ENCODE measurements at regions not wholly inside any gene's neighbourhood (a gene's known extent, or its start where the extent isn't known, plus 50 kb on each side); places are given as distances from the start of the nearest gene placed in this dataset.

GRCh38 chr5:167552356-167552755 lies 739.1 kb upstream of the WWC1 start:
- no peak for TF ChIP-seq CTCF (conservative IDR thresholded peaks at IDR 0.05; ENCODE audit: low read depth, low read length)
- H3K4me3 ChIP-seq (ENCODE audit: low read length), result no peak overlapping the region
- no peak for DNase-seq (ENCODE audit: low read depth)

DNA sequence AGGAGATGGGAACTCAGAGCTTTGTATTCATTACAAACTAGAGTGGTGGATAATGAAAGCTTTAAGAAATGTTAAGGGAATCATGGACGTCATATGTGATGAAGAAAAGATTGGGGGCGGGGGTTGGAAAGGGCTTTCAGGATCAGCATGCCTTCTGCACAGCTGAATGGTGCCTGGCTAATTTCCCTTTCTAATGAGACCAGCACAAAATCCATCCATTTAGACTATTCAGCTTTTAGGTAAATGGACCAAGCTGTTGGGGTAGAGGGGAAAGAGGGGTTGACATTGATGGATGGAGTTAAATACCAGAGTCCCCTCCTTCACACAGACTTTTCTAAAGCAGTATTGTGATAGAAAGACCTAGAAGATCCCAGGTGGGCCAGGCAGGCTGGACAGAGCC lies 737.9 kb upstream of the WWC1 start:
- no peak for DNase-seq (ENCODE audit: low read depth)
- H3K4me3 ChIP-seq (ENCODE audit: low read length), result no peak overlapping the region
- no peak for TF ChIP-seq CTCF (conservative IDR thresholded peaks at IDR 0.05; ENCODE audit: low read depth, low read length)

- H3K4me3 ChIP-seq (ENCODE audit: low read length), result no peak overlapping the region
- DNase-seq (ENCODE audit: low read depth), result no peak
- no peak for TF ChIP-seq CTCF (conservative IDR thresholded peaks at IDR 0.05; ENCODE audit: low read depth, low read length)
These were observed 736.7 kb upstream of the WWC1 start for GRCh38 chr5:167554564-167555290.

DNA sequence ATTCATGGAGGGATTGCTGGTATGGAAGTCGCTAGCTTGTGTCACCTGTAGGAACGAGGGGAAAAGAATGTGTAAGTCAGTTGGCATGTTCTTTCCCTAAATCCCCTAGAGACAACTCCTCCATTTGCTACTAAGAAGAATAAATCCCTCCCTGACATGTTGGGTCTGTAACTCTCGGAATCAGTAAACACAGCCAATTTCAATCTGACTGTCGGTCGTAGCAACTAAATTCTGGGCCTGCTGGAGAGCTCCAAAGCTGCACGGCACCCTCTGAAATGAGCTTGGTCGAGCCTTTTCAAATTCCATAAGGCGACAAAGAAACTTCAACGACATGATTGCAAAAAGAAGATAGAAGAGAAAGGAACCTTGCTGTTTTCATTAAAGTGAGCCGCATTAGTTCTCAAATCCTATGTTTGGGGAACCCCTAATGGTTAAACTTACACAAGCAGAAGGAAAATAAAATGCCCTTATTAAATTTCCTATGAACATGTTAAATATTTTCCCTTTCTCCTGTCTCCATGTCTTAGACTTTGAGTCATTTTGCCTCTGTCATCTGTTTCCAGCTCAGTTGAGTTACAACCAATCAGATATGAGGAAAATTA lies 735.8 kb upstream of the WWC1 start:
- TF ChIP-seq CTCF (conservative IDR thresholded peaks at IDR 0.05; ENCODE audit: low read depth, low read length), result peak; percentile 1
- H3K4me3 ChIP-seq (ENCODE audit: low read length), result no peak overlapping the region
- DNase-seq (ENCODE audit: low read depth), result peak; percentile 2

DNA sequence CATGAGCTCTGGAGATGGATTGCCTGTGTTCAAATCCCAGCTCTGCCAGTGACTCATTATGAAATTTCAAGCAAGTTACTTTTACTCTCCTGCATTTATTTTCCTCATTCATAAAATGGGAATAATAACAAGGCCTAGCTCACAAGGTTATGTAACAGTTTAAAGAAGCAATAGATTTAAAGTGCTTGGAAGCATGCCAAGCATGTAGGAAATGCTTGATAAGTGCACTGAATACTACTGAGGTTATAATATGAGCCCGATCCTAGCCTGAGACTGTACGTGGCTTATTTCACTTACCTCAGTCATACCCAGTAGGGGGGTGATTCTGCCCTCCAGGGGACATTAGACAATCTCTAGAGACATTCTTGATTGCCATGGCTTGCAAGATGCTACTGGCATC lies 734.1 kb upstream of the WWC1 start:
- TF ChIP-seq CTCF (conservative IDR thresholded peaks at IDR 0.05; ENCODE audit: low read depth, low read length), result no peak
- H3K4me3 ChIP-seq (ENCODE audit: low read length), result no peak overlapping the region
- no peak for DNase-seq (ENCODE audit: low read depth)

DNA sequence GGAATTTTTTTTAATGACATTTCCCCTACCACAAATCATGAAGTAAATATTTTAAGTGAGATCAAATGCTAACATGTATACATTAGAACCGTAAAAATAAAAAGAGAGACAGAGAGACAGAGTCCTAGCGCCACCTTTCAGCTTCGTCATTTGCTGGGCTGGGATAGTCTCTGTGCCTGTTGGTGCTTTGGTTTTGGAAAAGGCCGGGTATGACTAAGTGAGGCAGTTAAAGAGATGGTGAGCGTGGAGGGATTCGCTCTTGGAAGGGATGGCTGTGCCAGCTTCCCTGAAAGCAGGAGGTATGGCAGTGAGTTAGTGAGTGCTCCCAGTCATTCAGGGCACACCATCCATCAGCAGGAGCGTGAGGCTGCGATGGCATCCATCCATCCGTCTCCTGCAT lies 729.6 kb upstream of the WWC1 start:
- no peak for DNase-seq (ENCODE audit: low read depth)
- H3K4me3 ChIP-seq (ENCODE audit: low read length), result no peak overlapping the region
- TF ChIP-seq CTCF (conservative IDR thresholded peaks at IDR 0.05; ENCODE audit: low read depth, low read length), result no peak

- no peak overlapping the region for H3K4me3 ChIP-seq (ENCODE audit: low read length)
- TF ChIP-seq CTCF (conservative IDR thresholded peaks at IDR 0.05; ENCODE audit: low read depth, low read length), result no peak
- no peak for DNase-seq (ENCODE audit: low read depth)
These were observed 727.2 kb upstream of the WWC1 start for GRCh38 chr5:167564275-167564674.
